B cell (primary cell): ENCODE measurements at regions not wholly inside any gene's neighbourhood (a gene's known extent, or its start where the extent isn't known, plus 50 kb on each side); places are given as distances from the start of the nearest gene placed in this dataset.

Experiments used
- ATAC-seq: fragments of 200-7000 bp; cut with Tn5 transposase; one replicate; pipeline ENCODE4 v1.10.0; 2021; ENCODE audit warnings: low read depth, mild to moderate bottlenecking, moderate number of reproducible peaks, moderate library complexity
- CTCF ChIA-PET: fragments of 350-600 bp; sonication (Branson Sonifier 250); formaldehyde crosslinking; loops from one replicate; lab custom pipeline; 2021; ENCODE audit warnings: antibody characterized with exemption, inconsistent platforms; lab: Charles Lee
- POLR2A ChIA-PET: fragments of 350-600 bp; sonication (Branson Sonifier 250); formaldehyde crosslinking; loops from one replicate; lab custom pipeline; 2021; ENCODE audit warnings: antibody characterized with exemption; lab: Charles Lee
- DNase-seq: peaks from one replicate; pipeline ENCODE4 v3.0.0; 2013
- H2AFZ ChIP-seq: 2 replicates; pipeline ENCODE4 v1.6.1; 2012; ENCODE audit warnings: mild to moderate bottlenecking, low read depth, low read length; ENCODE audit not compliant: insufficient read depth, poor library complexity, severe bottlenecking
- H3K27ac ChIP-seq, 2 donors: 1 replicate in 1 of 2; 2 replicates in 1 of 2; pipeline ENCODE4 v1.5.1; 2012 to 2013; ENCODE audit warnings: low read length in 2 of 2, mild to moderate bottlenecking in 2 of 2, moderate library complexity in 1 of 2
- H3K27me3 ChIP-seq, 4 experiments: fragments of 200-600 bp in 1 of 4; sonication (generic) in 1 of 4; replicated peaks in 1 of 4; 1 replicate in 2 of 4; 2 replicates in 2 of 4; pipeline versions ENCODE4 v1.6.1 to v1.7.0; 2013 to 2016; ENCODE audit warnings: low read length in 3 of 4, mild to moderate bottlenecking in 2 of 4, mixed read lengths in 1 of 4, moderate library complexity in 1 of 4; ENCODE audit not compliant: insufficient read depth in 4 of 4, control insufficient read depth in 3 of 4; ENCODE audit errors: control extremely low read depth in 1 of 4
- H3K36me3 ChIP-seq, 2 experiments: replicated peaks in 1 of 2; 1 replicate in 1 of 2; 2 replicates in 1 of 2; pipeline versions ENCODE4 v1.6.1 to v1.7.1; 2013; ENCODE audit warnings: low read length in 1 of 2; ENCODE audit not compliant: insufficient read depth in 2 of 2, control insufficient read depth in 1 of 2; ENCODE audit errors: control extremely low read depth in 1 of 2, extremely low read depth in 1 of 2
- H3K4me1 ChIP-seq, 2 donors: fragments of 200-600 bp in 1 of 2; sonication (generic) in 1 of 2; 1 replicate in 1 of 2; 2 replicates in 1 of 2; pipeline versions ENCODE4 v1.5.1 to v1.6.1; 2013 to 2017; ENCODE audit warnings: low read length in 2 of 2; ENCODE audit not compliant: control insufficient read depth in 2 of 2, insufficient read depth in 2 of 2
- H3K4me2 ChIP-seq: replicated peaks from 2 replicates; pipeline ENCODE3; 2012; ENCODE audit warnings: mild to moderate bottlenecking, low read depth, low read length; ENCODE audit not compliant: poor library complexity, severe bottlenecking
- H3K4me3 ChIP-seq, 5 experiments: fragments of 200-600 bp in 1 of 5; sonication (generic) in 1 of 5; 1 replicate in 3 of 5; 2 replicates in 2 of 5; pipeline versions ENCODE4 v1.5.1 to v1.7.0; 2011 to 2016; ENCODE audit warnings: low read length in 4 of 5, mild to moderate bottlenecking in 4 of 5, low read depth in 2 of 5, control low read depth in 1 of 5, moderate library complexity in 1 of 5; ENCODE audit not compliant: insufficient read depth in 1 of 5; ENCODE audit errors: control extremely low read depth in 1 of 5, extremely low read depth in 1 of 5
- H3K79me2 ChIP-seq: fragments of 200-600 bp; sonication (generic); one replicate; pipeline ENCODE4 v1.6.0; 2016; ENCODE audit warnings: low read length; ENCODE audit not compliant: control insufficient read depth, insufficient read depth
- H3K9ac ChIP-seq: fragments of 200-600 bp; sonication (generic); 2 replicates; pipeline ENCODE4 v1.6.1; 2017; ENCODE audit warnings: mild to moderate bottlenecking, low read length, moderate library complexity
- H3K9me3 ChIP-seq, 3 donors: one replicate each; pipeline versions ENCODE4 v1.6.1 to v1.7.1; 2013; ENCODE audit warnings: low read length in 2 of 3; ENCODE audit not compliant: control insufficient read depth in 2 of 3, insufficient read depth in 1 of 3; ENCODE audit errors: control extremely low read depth in 1 of 3
- H4K20me1 ChIP-seq: 2 replicates; pipeline ENCODE4 v1.6.0; 2012; ENCODE audit warnings: mild to moderate bottlenecking, low read length; ENCODE audit not compliant: insufficient read depth, control insufficient read depth, poor library complexity, severe bottlenecking
- H3K27ac Mint-ChIP-seq: one replicate; pipeline ENCODE4 v1.8.0; 2021; ENCODE audit warnings: mixed read lengths
- H3K27me3 Mint-ChIP-seq: one replicate; pipeline ENCODE4 v1.8.0; 2021; ENCODE audit warnings: mixed read lengths
- H3K4me1 Mint-ChIP-seq: one replicate; pipeline ENCODE4 v1.8.0; 2021; ENCODE audit warnings: mixed read lengths
- H3K4me3 Mint-ChIP-seq: one replicate; pipeline ENCODE4 v1.8.0; 2021; ENCODE audit warnings: mixed read lengths
- H3K9me3 Mint-ChIP-seq: one replicate; pipeline ENCODE4 v1.8.0; 2022; ENCODE audit warnings: mixed read lengths; ENCODE audit not compliant: insufficient read depth
- CTCF ChIP-seq: fragments of 200-600 bp; IDR thresholded peaks from one replicate; pipeline ENCODE4 v1.8.0; 2022; ENCODE audit warnings: antibody characterized with exemption, mild to moderate bottlenecking
- EZH2 ChIP-seq: IDR thresholded peaks from 2 replicates; pipeline ENCODE4 v1.6.1; 2012; ENCODE audit warnings: borderline replicate concordance, low read depth, mild to moderate bottlenecking, moderate library complexity, low read length; ENCODE audit not compliant: insufficient read depth, poor library complexity, severe bottlenecking
- WGBS: methylation state at CpG from one replicate; pipeline ENCODE4 v1.1.5; 2013; ENCODE audit warnings: missing lambda C conversion rate; ENCODE audit not compliant: insufficient coverage; 5-methylcytosine and 5-hydroxymethylcytosine counted together
- intact Hi-C: fragments of 100-400 bp; cut with micrococcal nuclease; formaldehyde crosslinking; loops from one replicate; pipeline ENCODE4 v1.10.0; 2022

GRCh38 chr7:10740805-10741204 lies 232.9 kb upstream of the PHF14 start:
- Histone ChIP-seq H3K36me3 (no peaks in the 10 kb centered on the region), H3K4me1 (no peaks in the 10 kb centered on the region), H4K20me1 (no peaks in the 10 kb centered on the region), H3K9ac (no peak overlapping the region), H3K27ac (no peak overlapping the region), H3K27me3 (peaks cover 0 to 2% (median 0%) of the 10 kb centered on the region in 4 experiments), H3K9me3 (peaks cover 0 to 3% (median 0%) of the 10 kb centered on the region in 3 donors), H3K4me2 (no peak overlapping the region), H2AFZ (no peak overlapping the region), H3K79me2 (no peaks in the 10 kb centered on the region), H3K4me3 (no peak overlapping the region)
- no peak overlapping the region for H3K27ac Mint-ChIP-seq
- H3K4me1 Mint-ChIP-seq: no peaks in the 10 kb centered on the region
- CTCF ChIA-PET: no interaction called here
- POLR2A ChIA-PET: no interaction called here
- intact Hi-C loops: no loop called here
- TF ChIP-seq CTCF (no peak), EZH2 (no peak)
- H3K9me3 Mint-ChIP-seq: no peaks in the 10 kb centered on the region
- no peaks in the 10 kb centered on the region for H3K27me3 Mint-ChIP-seq
- DNase-seq (no peak), ATAC-seq (no peak)
- 38% methylated on average over 1 of the region's 1 CpG for WGBS
- no peak overlapping the region for H3K4me3 Mint-ChIP-seq

- no peak overlapping the region for H3K9ac ChIP-seq
- peaks cover 1 to 14% (median 5%) of the 10 kb centered on the region in 3 donors for H3K9me3 ChIP-seq
These were observed 216.7 kb upstream of the PHF14 start for GRCh38 chr7:10756981-10757380.

More at GRCh38 chr7:10756981-10757380, 216.7 kb upstream of the PHF14 start:
- no peaks in the 10 kb centered on the region for H3K4me1 Mint-ChIP-seq
- ChIA-PET CTCF (no interaction called here), POLR2A (no interaction called here)
- no peak overlapping the region for H3K27ac Mint-ChIP-seq
- Histone ChIP-seq H3K36me3 (no peaks in the 10 kb centered on the region), H3K79me2 (no peaks in the 10 kb centered on the region), H3K27ac (no peak overlapping the region), H3K27me3 (no peaks in the 10 kb centered on the region), H4K20me1 (no peaks in the 10 kb centered on the region), H3K4me2 (no peak overlapping the region), H3K4me1 (no peaks in the 10 kb centered on the region), H3K4me3 (no peak overlapping the region), H2AFZ (no peak overlapping the region)
- H3K9me3 Mint-ChIP-seq: peaks cover 11% of the 10 kb centered on the region
- no peak for ATAC-seq
- no peak for DNase-seq
- intact Hi-C loops: no loop called here
- H3K4me3 Mint-ChIP-seq: no peak overlapping the region
- TF ChIP-seq EZH2 (no peak), CTCF (no peak)
- no CpG with 5 or more reads among the region's 2 CpGs for WGBS
- no peaks in the 10 kb centered on the region for H3K27me3 Mint-ChIP-seq
